Nucleus accumbens (tissue), 56 donors: ENCODE measurements at regions not wholly inside any gene's neighbourhood (a gene's known extent, or its start where the extent isn't known, plus 50 kb on each side); places are given as distances from the start of the nearest gene placed in this dataset.

Experiments
- DNase-seq, 56 donors: peaks; one replicate each; lab custom pipeline; 2025; lab: John Stamatoyannopoulos, UW

- DNase-seq: no peak
These were observed 338.2 kb upstream of the WWC1 start for GRCh38 chr5:167953151-167953798.

GRCh38 chr5:167961731-167962130, 329.7 kb upstream of the WWC1 start:
- DNase-seq: no peak

GRCh38 chr5:167964529-167964928, 326.9 kb upstream of the WWC1 start:
- DNase-seq: no peak

GRCh38 chr5:167965710-167966109, 325.7 kb upstream of the WWC1 start:
- DNase-seq: no peak

- no peak for DNase-seq
These were observed 324.5 kb upstream of the WWC1 start for GRCh38 chr5:167966979-167967378.

GRCh38 chr5:167967494-167968177, 323.8 kb upstream of the WWC1 start:
- DNase-seq: no peak

- DNase-seq: no peak
These were observed 322.6 kb upstream of the WWC1 start for GRCh38 chr5:167968837-167969236.

- DNase-seq: no peak
These were observed 321.4 kb upstream of the WWC1 start for GRCh38 chr5:167969998-167970397.

- DNase-seq: no peak
These were observed 319.7 kb upstream of the WWC1 start for GRCh38 chr5:167971706-167972105.

GRCh38 chr5:167973126-167973525, 318.3 kb upstream of the WWC1 start:
- DNase-seq: no peak

- DNase-seq: no peak
These were observed 306.5 kb upstream of the WWC1 start for GRCh38 chr5:167984951-167985350.

- DNase-seq: no peak
These were observed 306.1 kb upstream of the WWC1 start for GRCh38 chr5:167985373-167985772.

- DNase-seq: no peak
These were observed 303.8 kb upstream of the WWC1 start for GRCh38 chr5:167987490-167988280.

GRCh38 chr5:167992868-167993267, 298.6 kb upstream of the WWC1 start:
- DNase-seq: no peak

- peak in 1 of 56 donors; percentile 4 for DNase-seq
These were observed 297.7 kb upstream of the WWC1 start for GRCh38 chr5:167993771-167994170.

- no peak for DNase-seq
These were observed 295.5 kb upstream of the WWC1 start for GRCh38 chr5:167995844-167996425.

- DNase-seq: no peak
These were observed 293.2 kb upstream of the WWC1 start for GRCh38 chr5:167998148-167998767.

- DNase-seq: no peak
These were observed 292.3 kb upstream of the WWC1 start for GRCh38 chr5:167999182-167999581.

GRCh38 chr5:168001318-168001717, 290.1 kb upstream of the WWC1 start:
- no peak for DNase-seq

- DNase-seq: no peak
These were observed 289.3 kb upstream of the WWC1 start for GRCh38 chr5:168002116-168002515.

- DNase-seq: no peak
These were observed 286.4 kb upstream of the WWC1 start for GRCh38 chr5:168005093-168005492.
